NCI-H748 (cell line): ENCODE measurements at regions not wholly inside any gene's neighbourhood (a gene's known extent, or its start where the extent isn't known, plus 50 kb on each side); places are given as distances from the start of the nearest gene placed in this dataset.
A peak's percentile ranks its signal among the peaks of the same experiment; 100 is the strongest.
"Not testable (repeated sequence)": the region's sequence is repeated elsewhere in the genome, so short reads cannot be mapped to it uniquely, and the experiment has no call there.

ENCODE experiments used
- DNase-seq: peaks from one replicate; lab custom pipeline; 2025; ENCODE audit not compliant: unreplicated experiment; lab: John Stamatoyannopoulos, UW

DNA sequence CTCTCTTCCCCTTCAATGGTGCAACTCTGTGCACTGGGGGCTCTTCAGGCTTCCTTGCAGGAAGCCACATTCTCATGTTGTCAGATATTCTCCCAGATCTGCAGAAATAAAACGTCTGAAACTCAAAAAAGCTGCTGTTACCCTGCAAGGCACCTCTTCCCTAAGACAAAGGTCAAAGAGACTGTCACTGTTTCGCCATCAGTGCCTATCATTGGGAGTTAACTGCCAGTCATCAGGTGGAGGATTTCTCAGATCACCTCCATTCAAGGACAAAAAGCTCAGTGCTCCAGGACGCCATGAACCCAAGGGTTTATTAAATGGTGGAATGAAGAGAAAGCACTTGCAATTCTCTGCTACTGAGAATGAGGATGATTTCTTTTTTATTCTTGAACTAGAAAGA lies 144.6 kb upstream of the PALS2 start:
- no peak for DNase-seq

DNA sequence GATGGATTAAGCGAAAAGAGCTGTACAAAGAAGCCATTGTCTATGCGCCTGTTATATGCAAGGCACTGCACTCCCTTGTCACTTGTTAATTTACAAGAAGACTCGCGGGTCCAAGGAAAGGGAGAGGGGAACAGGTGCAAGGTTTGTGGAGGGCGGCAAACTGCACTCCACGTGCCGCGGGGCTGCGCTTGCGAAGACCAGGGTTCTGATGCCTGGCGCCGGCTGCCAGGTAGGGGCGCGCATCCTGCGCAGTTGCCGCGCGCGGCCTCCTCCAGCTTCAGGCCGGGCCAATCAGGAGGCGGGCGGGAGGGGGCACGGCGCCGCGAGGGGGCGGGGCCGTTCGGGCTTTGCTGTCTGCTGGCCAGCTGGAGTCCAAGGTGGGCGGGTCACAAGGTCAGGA lies 140.6 kb upstream of the PALS2 start:
- no peak for DNase-seq

DNA sequence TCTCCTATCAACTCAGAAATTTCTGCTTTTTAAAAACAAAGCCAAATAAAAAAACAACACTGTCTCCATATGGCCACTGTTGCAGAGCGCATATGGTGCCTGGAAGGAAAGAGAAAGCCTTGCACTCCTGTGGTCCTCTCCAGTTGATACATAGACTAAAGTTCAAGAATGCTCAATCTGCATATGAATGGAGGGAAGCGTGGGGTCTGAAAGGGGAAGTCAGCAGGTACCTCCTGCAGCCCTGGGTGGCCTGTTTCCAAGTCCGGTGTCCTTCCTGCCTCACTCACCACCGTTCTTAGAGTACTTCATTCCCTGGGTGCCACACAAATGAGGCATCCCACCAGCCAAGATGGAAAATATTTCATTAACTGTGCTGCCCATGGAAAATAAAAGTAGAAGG lies 138.3 kb upstream of the PALS2 start:
- peak; percentile 26 for DNase-seq

- no peak for DNase-seq
These were observed 136.9 kb upstream of the PALS2 start for GRCh38 chr7:24436131-24436920.

DNA sequence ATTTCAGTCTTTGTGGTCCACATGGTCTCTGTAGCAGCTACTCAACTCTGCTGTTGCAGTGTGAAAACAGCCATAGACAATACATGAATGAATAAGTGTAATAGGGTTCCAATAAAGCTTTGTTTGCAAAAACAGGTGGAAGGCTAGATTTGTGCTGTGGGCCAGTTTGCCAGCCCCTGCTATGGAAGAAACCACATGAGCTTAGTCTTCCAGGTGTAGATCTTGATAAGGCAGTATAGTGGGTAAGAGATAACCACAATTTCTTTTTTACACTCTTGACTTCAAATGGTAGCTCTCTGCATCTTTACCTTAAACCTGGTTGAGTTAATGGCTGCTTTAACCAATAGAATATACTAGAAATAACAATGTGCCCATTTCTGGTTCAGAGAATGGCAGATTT lies 135.0 kb upstream of the PALS2 start:
- DNase-seq: no peak

DNA sequence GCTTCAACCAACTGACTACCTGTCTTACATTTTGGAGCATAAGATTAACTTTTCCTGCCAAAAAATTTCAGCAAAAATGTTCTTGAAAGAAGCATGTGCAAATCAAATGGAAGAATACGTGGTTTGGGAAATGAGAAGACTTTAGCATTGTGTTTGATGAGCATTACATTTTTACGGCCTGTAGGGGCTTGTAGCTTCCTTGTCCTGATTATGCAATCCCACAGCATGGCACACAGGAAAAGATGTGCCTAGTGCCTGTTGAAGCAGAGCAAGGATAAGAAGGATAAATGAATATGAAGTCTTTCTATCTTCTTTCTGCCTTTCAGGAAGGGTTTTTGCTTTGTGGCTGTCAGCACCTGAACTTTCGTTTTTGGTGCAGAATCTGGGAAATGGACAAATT lies 134.1 kb upstream of the PALS2 start:
- not testable (repeated sequence) for DNase-seq

DNA sequence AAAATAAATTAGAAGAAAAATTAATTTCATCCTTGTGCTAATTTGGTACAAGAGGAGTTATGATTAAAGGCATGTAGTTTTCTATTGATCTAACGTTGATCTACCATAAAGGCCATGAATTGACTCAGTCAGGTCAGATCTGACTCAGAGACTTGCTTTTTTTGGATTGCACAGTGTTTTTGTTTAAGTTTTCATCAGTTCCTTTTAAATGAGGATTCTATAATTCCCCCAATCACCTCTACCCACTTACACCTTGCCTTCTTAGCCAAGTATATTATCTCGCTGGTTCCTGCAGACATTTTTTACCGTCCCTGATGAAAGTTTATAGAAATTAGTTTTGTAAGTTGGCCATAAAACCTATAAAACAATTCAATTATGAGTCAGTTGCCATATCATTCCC lies 132.4 kb upstream of the PALS2 start:
- no peak for DNase-seq

- DNase-seq: no peak
These were observed 131.8 kb upstream of the PALS2 start for GRCh38 chr7:24441314-24442027.

GRCh38 chr7:24442170-24442777 lies 131.0 kb upstream of the PALS2 start:
- DNase-seq: no peak

GRCh38 chr7:24444666-24445440 lies 128.4 kb upstream of the PALS2 start:
- DNase-seq: no peak

DNA sequence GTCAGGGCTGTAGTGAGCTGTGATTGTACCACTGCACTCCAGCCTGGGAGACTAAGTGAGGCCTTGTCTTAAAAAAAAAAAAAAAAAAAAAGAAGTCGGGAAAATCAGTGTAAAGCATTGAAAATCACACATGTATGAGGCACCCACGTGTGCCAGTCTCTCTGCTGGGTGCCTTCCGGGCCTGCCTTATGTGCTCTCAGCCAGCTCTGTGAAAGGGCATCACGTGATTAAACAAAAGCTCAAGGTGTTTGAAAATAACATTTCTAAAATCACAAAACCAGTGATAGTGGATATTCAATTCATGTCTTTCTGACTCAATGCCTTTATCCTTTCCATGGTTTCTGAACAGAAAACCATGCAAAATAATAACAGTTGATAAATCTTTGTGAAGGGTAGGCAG lies 125.2 kb upstream of the PALS2 start:
- DNase-seq: no peak

DNA sequence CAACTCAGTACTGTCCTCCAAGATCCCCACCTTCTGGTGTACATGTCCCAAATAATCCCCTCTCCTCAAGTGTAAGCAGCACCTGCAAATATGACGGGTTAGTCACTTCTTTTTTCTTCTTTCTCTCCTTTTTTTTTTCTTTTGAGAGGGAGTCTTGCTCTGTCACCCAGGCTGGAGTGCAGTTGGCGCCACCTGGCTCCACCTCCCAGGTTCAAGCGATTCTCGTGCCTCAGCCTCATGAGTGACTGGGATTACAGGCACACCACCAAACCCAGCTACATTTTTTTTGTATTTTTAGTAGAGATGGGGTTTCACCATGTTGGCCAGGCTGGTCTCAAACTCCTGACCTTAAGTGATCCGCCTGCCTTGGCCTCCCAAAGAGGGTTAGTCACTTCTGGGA lies 123.8 kb upstream of the PALS2 start:
- not testable (repeated sequence) for DNase-seq

DNA sequence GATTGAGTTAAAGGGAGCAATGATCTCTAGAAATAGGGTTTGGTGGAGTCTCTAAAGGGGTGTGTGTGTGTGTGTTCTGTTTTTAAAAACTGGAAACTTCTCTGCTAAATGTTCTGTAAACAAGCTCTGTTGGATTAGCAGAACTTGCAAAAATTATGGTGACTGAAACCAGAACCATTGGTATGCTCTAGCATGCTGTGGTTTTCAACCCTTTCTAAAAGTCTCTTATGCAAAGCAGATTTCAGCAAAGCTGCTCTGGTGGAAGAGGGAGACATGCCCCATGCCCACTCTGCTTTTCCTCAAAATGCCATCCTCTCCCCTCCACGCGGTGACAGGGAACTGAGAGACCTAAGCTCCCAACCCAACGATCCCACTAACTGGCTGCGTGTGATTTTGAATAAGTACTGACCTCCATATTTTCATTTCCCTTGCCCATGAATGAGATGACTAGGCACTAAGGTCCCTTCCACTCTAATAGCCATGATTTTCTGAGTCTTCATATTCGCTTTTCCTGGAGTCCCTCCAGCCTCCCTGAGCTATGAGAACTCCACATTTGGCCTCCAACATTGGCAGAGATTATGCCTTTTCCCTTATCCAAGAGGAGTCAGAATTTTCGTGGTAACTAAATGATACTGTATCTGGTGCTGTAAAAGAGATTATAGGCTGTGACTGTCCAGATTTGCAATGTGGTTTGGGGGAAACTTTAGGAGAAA lies 117.3 kb upstream of the PALS2 start:
- no peak for DNase-seq

GRCh38 chr7:24456526-24457218 lies 116.6 kb upstream of the PALS2 start:
- DNase-seq: no peak

- no peak for DNase-seq
These were observed 116.1 kb upstream of the PALS2 start for GRCh38 chr7:24457219-24457558.

- DNase-seq: no peak
These were observed 111.1 kb upstream of the PALS2 start for GRCh38 chr7:24462117-24462516.

GRCh38 chr7:24462984-24463383 lies 110.3 kb upstream of the PALS2 start:
- no peak for DNase-seq

DNA sequence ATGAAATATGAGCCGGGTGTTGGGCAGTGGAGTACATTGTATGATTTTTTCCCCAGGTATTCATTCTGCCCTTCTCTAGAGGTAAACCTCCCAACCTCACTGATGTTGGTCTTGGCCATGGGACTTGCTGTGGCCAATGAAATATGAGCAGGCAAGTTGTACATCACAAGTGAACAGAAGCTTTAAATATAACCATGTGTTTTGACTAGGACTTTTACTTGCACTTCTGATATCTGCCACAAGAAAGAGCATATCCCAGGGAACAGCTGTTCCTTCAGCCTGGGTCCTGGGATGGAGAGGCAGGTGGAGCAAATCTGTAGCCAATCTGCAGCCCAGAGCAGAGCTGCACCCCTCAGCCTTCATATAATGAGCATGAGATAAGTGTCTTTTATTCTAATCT lies 109.8 kb upstream of the PALS2 start:
- no peak for DNase-seq

DNA sequence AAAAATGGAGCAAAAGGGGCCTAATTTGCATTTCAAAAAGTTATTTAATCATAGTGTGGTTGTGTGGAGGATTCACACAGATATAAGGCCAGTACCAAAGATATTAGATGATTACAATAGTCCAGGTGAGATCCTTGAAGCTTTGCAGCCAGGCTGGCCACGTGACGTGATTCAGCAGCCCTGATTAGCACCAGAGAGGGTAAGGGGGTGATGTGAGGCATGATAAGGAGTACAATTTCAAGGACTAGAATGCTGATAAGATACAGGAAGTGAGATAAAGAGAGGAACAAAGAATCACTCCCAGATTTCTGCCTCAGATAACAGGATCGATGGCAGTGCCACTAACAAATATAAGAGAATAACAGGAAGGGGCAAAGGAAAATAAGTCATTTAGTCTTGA lies 108.4 kb upstream of the PALS2 start:
- DNase-seq: no peak

- no peak for DNase-seq
These were observed 107.0 kb upstream of the PALS2 start for GRCh38 chr7:24466168-24466768.
